ENCODE measurements at regions not wholly inside any gene's neighbourhood (a gene's known extent, or its start where the extent isn't known, plus 50 kb on each side); places are given as distances from the start of the nearest gene placed in this dataset.
"Not testable (repeated sequence)": the region's sequence is repeated elsewhere in the genome, so short reads cannot be mapped to it uniquely, and the experiment has no call there.

DNA sequence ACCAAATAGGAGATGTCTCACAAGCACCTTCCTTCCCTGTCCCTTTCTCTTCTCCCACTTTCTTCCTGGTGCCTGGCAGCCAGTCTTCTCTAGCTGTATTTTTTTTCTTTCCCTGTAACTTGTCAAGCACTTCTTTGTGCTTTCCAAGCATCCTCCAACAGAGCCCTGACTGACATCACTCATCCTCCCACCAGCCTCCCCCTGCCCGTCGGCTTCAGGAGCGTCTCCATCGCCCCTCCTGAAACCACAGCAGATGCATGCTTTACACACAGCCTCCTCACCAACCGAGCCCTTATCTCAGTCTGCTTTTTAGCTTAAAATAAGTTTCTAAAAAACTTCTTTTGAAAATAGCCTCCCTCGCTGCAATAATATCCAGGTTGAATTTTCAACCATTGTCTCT, 268.7 kb upstream of the CDH5 start:
- no peak overlapping the region for H3K4me3 ChIP-seq (ENCODE audit: low read depth, low read length)
- TF ChIP-seq, protein P1, sequence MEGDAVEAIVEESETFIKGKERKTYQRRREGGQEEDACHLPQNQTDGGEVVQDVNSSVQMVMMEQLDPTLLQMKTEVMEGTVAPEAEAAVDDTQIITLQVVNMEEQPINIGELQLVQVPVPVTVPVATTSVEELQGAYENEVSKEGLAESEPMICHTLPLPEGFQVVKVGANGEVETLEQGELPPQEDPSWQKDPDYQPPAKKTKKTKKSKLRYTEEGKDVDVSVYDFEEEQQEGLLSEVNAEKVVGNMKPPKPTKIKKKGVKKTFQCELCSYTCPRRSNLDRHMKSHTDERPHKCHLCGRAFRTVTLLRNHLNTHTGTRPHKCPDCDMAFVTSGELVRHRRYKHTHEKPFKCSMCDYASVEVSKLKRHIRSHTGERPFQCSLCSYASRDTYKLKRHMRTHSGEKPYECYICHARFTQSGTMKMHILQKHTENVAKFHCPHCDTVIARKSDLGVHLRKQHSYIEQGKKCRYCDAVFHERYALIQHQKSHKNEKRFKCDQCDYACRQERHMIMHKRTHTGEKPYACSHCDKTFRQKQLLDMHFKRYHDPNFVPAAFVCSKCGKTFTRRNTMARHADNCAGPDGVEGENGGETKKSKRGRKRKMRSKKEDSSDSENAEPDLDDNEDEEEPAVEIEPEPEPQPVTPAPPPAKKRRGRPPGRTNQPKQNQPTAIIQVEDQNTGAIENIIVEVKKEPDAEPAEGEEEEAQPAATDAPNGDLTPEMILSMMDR (IDR thresholded peaks at IDR 0.05; ENCODE audit: borderline replicate concordance, insufficient read depth, low read depth, low read length) = no peak

DNA sequence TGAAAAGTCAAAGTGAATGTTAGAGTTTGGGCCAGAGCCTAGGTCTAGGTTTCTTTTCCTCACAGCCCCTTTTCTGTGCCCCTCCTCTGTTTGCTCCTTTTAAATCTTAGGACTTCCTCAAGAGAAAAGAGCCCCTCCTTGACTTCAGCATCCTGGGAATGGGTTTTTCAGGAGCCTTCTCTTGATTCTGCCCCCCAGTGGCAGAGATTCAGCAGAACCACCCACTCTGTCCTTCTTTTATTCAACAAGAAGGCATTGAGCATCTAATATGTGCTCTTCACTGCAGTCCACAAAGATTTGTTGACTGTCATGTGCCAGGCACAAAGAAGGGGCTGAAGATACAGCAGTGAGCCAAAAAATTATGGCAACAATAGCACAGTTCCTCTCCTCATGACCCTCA, 270.8 kb upstream of the CDH5 start:
- TF ChIP-seq, protein P1 (IDR thresholded peaks at IDR 0.05; ENCODE audit: borderline replicate concordance, insufficient read depth, low read depth, low read length) = no peak
- no peak overlapping the region for H3K4me3 ChIP-seq (ENCODE audit: low read depth, low read length)

DNA sequence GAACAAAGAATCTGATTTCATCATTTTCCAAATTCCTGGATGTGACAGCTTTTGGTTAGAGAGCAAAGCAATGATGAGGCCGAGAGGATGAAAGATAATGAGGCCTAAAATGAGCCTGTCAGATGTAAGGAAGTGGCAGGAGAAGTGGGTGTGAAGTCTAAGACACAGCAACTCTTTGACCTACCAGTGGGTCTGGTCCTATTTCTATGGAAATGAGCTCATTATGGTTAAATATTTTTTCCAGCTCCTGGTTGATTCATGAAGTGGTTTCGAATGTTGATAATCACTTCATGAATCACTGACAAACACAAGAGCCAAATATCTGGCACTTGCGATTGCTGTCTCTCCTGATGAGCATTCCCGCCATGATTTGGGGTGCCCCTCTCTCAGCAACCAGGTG, 273.3 kb upstream of the CDH5 start:
- TF ChIP-seq, protein P1 (IDR thresholded peaks at IDR 0.05; ENCODE audit: borderline replicate concordance, insufficient read depth, low read depth, low read length) = no peak
- no peak overlapping the region for H3K4me3 ChIP-seq (ENCODE audit: low read depth, low read length)

DNA sequence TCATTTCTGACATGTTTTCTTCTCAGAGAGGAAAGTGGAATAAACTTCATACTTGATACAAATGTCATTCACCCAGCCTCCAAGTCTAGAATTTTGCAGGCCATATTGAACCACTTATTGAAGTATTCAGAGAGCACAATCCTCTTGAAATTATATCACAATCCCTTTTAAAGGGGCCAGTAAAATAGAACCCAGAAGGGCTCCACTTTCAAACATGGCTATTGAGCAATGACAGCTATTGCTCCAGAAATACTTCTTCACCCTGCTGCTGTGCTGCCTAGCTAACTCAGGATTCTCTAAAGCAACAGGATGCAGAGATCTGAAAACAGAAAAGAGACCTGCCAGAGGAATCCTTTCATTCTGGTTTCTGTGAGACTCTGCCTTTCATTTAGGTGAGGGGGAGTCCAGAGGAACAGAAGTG, 275.0 kb upstream of the CDH5 start:
- TF ChIP-seq, protein P1 (IDR thresholded peaks at IDR 0.05; ENCODE audit: borderline replicate concordance, insufficient read depth, low read depth, low read length) = no peak
- no peak overlapping the region for H3K4me3 ChIP-seq (ENCODE audit: low read depth, low read length)

DNA sequence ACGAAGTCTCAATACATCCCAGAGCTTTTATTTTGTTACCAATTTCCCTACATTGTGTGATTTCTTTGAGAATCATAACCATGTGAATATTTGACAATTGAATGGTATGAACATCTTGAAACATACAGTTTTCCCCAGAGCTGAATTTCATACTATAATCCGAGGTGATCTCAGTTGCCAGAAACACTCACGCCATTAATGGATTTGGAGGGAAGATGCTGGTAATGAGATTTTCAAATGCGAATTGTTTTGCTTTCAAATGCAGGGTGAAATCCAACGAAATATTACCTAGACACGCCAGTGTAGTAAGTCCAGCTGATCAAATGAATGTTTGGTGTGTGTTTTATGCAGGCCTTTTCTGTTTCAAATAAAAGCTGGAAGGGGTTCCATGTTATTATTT, 277.8 kb upstream of the CDH5 start:
- H3K4me3 ChIP-seq (ENCODE audit: low read depth, low read length) = no peak overlapping the region
- TF ChIP-seq, protein P1 (IDR thresholded peaks at IDR 0.05; ENCODE audit: borderline replicate concordance, insufficient read depth, low read depth, low read length) = no peak

DNA sequence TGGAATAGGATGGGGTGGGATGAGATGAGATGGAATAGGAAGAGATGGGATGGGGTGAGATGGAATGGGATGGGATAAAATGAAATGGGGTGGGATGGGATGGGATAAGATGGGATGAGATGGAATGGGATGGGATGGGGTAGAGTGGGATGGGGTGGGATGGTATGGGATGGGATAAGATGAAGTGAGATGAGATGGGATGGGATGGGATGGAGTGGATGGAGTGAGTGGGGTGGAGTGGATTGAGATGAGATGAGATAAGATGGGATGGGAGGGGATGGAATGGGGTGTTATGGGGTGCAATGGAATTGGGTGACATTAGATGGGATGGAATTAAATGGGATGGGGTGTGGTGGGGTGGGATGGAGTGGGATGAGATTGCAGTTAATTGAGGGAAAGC, 279.2 kb upstream of the CDH5 start:
- H3K4me3 ChIP-seq (ENCODE audit: low read depth, low read length) = no peak overlapping the region
- TF ChIP-seq, protein P1 (IDR thresholded peaks at IDR 0.05; ENCODE audit: borderline replicate concordance, insufficient read depth, low read depth, low read length) = no peak

DNA sequence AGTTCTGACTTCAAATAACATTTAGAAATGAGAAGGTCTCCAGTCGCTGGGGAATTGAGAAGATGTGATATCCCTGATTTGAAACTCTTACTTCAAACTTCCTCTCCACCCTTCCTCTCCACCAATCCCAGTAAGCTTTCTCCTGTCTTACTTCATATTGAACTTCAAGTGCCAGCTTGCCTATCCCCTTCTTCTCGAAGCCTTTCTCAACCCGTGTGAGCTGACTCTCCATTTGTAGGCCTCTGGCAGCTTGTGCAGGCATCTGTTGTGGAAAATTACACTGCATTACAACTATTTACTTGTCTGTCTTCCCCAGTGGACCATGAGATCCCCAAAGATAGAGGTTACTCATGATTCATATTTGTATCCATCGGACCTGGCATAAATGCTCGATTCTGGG, 280.8 kb upstream of the CDH5 start:
- TF ChIP-seq, protein P1 (IDR thresholded peaks at IDR 0.05; ENCODE audit: borderline replicate concordance, insufficient read depth, low read depth, low read length) = no peak
- no peak overlapping the region for H3K4me3 ChIP-seq (ENCODE audit: low read depth, low read length)

DNA sequence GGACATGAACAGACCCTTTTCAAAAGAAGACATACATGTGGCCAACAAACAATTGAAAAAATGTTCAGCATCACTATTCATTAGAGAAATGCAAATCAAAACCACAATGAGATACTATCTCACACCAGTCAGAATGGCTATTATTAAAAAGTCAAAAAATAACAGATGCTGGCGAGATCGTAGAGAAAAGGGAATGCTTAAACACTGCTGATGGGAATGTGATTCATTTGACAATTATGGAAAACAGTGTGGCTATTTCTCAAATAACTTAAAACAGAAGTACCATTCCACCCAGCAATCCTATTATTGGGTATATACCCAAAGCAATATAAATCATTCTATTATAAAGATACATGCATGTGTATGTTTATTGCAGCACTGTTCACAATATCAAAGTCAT, 281.8 kb upstream of the CDH5 start:
- not testable (repeated sequence) for H3K4me3 ChIP-seq (ENCODE audit: low read depth, low read length)

Measured in GM12875 (cell line).